ENCODE measurements at regions not wholly inside any gene's neighbourhood (a gene's known extent, or its start where the extent isn't known, plus 50 kb on each side); places are given as distances from the start of the nearest gene placed in this dataset.

- no peaks in the 10 kb centered on the region for H3K4me1 ChIP-seq (replicated peaks in 1 of 4; ENCODE audit: control insufficient read depth in 3 of 4, insufficient read depth in 4 of 4, low read length in 3 of 4)
- H4K5ac ChIP-seq (ENCODE audit: insufficient read length, low read depth, low read length) = no peak overlapping the region
- H3K4ac ChIP-seq (replicated peaks; ENCODE audit: insufficient read length, low read depth, low read length) = no peak overlapping the region
- POLR2A ChIA-PET (ENCODE audit: partially characterized antibody) = no interaction called here
- no peak overlapping the region for H3K23ac ChIP-seq (ENCODE audit: insufficient read length)
- H3K9me3 ChIP-seq (ENCODE audit: insufficient read depth in 2 of 2, low read depth in 1 of 2, low read length in 1 of 2) = no peaks in the 10 kb centered on the region
- DNase-seq (ENCODE audit: low read depth in 1 of 2, low spot score in 2 of 2) (no peak), FAIRE-seq (no peak)
- no peak overlapping the region for H2BK12ac ChIP-seq (ENCODE audit: low read depth, low read length)
- H3K14ac ChIP-seq (ENCODE audit: insufficient read length) = no peak overlapping the region
- no peak overlapping the region for H3K4me3 ChIP-seq (ENCODE audit: extremely low read depth in 1 of 4, insufficient read depth in 2 of 4, low read depth in 3 of 4, low read length in 4 of 4)
- no peak for TF ChIP-seq POLR2A (IDR thresholded peaks at IDR 0.05; ENCODE audit: control extremely low read depth in 1 of 2, low read depth in 2 of 2, low read length in 2 of 2)
- TF ChIP-seq EGR1 (IDR thresholded peaks at IDR 0.05; ENCODE audit: borderline replicate concordance, low read depth, low read length) = no peak
- TF ChIP-seq KDM1A (IDR thresholded peaks at IDR 0.05; ENCODE audit: borderline replicate concordance, low read length) = no peak
- no peak for TF ChIP-seq TCF12 (IDR thresholded peaks at IDR 0.05; ENCODE audit: low read depth, low read length)
- no peak for TF ChIP-seq POU5F1 (IDR thresholded peaks at IDR 0.05; ENCODE audit: low read depth, low read length)
- no peak for TF ChIP-seq SIX5 (IDR thresholded peaks at IDR 0.05; ENCODE audit: low read depth, low read length)
- no peak for TF ChIP-seq SAP30 (IDR thresholded peaks at IDR 0.05; ENCODE audit: insufficient read depth, insufficient replicate concordance, low read length)
- no peak overlapping the region for H2BK120ac ChIP-seq (replicated peaks; ENCODE audit: low read depth, low read length)
- H2AK5ac ChIP-seq (ENCODE audit: low read depth, low read length) = no peak overlapping the region
- H2BK20ac ChIP-seq (ENCODE audit: low read length) = no peak overlapping the region
- no peak overlapping the region; the same call in 1 of the 2 replicates for H2BK15ac ChIP-seq (ENCODE audit: low read length)
- H3K4me2 ChIP-seq (ENCODE audit: insufficient read depth in 1 of 2, low read depth in 2 of 2, low read length in 2 of 2) = no peak overlapping the region
- H3K23me2 ChIP-seq (ENCODE audit: low read depth, low read length) = no peaks in the 10 kb centered on the region
- H4K91ac ChIP-seq (replicated peaks; ENCODE audit: insufficient read length, low read length) = peak overlapping the region; percentile 30
- H3K56ac ChIP-seq (replicated peaks; ENCODE audit: insufficient read length, low read depth, low read length) = no peak overlapping the region
- H3K27me3 ChIP-seq (replicated peaks in 1 of 4; ENCODE audit: control insufficient read depth in 3 of 4, extremely low read depth in 1 of 4, insufficient read depth in 3 of 4, low read length in 3 of 4) = no peaks in the 10 kb centered on the region
- CTCF ChIA-PET (ENCODE audit: partially characterized antibody) = interaction anchor here (2.4 kb wide), 1 partner anchor 11 kb away, joined by 9 read pairs; no protein-coding TSS in a partner anchor
- no peaks in the 10 kb centered on the region for H3K36me3 ChIP-seq (ENCODE audit: control insufficient read depth in 2 of 4, insufficient read depth in 4 of 4, low read length in 3 of 4)
- H4K20me1 ChIP-seq (replicated peaks in 1 of 2; ENCODE audit: control insufficient read depth in 1 of 2, insufficient read depth in 2 of 2, low read length in 2 of 2) = no peaks in the 10 kb centered on the region
- 74% methylated on average over 8 of the region's 8 CpGs; no CpG with 5 or more reads in 1 of the 2 experiments for WGBS, 2 experiments (ENCODE audit: extremely low coverage in 1 of 2, insufficient coverage in 1 of 2, insufficient read length in 1 of 2, insufficient replicate concordance in 2 of 2, low coverage in 1 of 2, low lambda C conversion rate in 2 of 2, missing lambda C conversion rate in 1 of 2)
- H2AFZ ChIP-seq (ENCODE audit: low read length) = no peak overlapping the region
- no peak overlapping the region for H2BK5ac ChIP-seq (ENCODE audit: low read depth, low read length)
- no peaks in the 10 kb centered on the region for H3K79me1 ChIP-seq (ENCODE audit: low read depth, low read length)
- H3K79me2 ChIP-seq (ENCODE audit: control insufficient read depth in 1 of 2, insufficient read depth in 2 of 2, low read length in 2 of 2) = no peaks in the 10 kb centered on the region
- no peak overlapping the region for H3K9ac ChIP-seq (replicated peaks in 1 of 4; ENCODE audit: extremely low read depth in 1 of 4, low read depth in 3 of 4, low read length in 3 of 4)
- H3K27ac ChIP-seq (ENCODE audit: low read depth, low read length) = no peak overlapping the region
- no peak overlapping the region for H3K18ac ChIP-seq (ENCODE audit: extremely low read depth, low read length)
- no peak overlapping the region for H4K8ac ChIP-seq (ENCODE audit: extremely low read depth, insufficient read depth, low read length)
Observed at GRCh38 chr7:148944935-148945934, 61.1 kb upstream of the EZH2 start.

All from H1 (cell line).